IMR-90 (cell line): ENCODE measurements at regions not wholly inside any gene's neighbourhood (a gene's known extent, or its start where the extent isn't known, plus 50 kb on each side); places are given as distances from the start of the nearest gene placed in this dataset.

Experiments used
- ATAC-seq: fragments of 200-7000 bp; cut with Tn5 transposase; 2 replicates; pipeline ENCODE4 v1.9.1; 2020; ENCODE audit warnings: low read depth, mild to moderate bottlenecking, moderate library complexity
- BruUV-seq: library from RNA; stranded (reverse); fragments of 400-500 nt; replicated peaks from 2 replicates; lab custom pipeline; 2021; lab: Mats Ljungman, UMichigan
- CTCF ChIA-PET: fragments of 300-600 bp; formaldehyde crosslinking; extraction: SDS; loops from one replicate; lab custom pipeline; 2021; ENCODE audit warnings: antibody characterized with exemption; lab: Yijun Ruan, JAX
- POLR2A ChIA-PET: fragments of 300-600 bp; sonication (Branson Sonifier 250); formaldehyde crosslinking; loops from one replicate; lab custom pipeline; 2022; ENCODE audit warnings: antibody characterized with exemption; ENCODE audit not compliant: unreplicated experiment; lab: Charles Lee
- DNase-seq: peaks from one replicate; pipeline ENCODE4 v3.0.0; 2013
- H2AFZ ChIP-seq: replicated peaks from 2 replicates; pipeline ENCODE3; 2013; ENCODE audit warnings: low read length, mild to moderate bottlenecking; ENCODE audit not compliant: poor library complexity
- H2AK5ac ChIP-seq: 2 replicates; pipeline ENCODE4 v1.6.1; 2013; ENCODE audit warnings: low read depth, low read length, inconsistent platforms
- H2AK9ac ChIP-seq: replicated peaks from 2 replicates; pipeline ENCODE3; 2013; ENCODE audit warnings: mild to moderate bottlenecking, low read depth, low read length, moderate library complexity; ENCODE audit not compliant: poor library complexity
- H2BK120ac ChIP-seq: 2 replicates; pipeline ENCODE4 v1.6.1; 2013; ENCODE audit warnings: low read depth, low read length, inconsistent platforms
- H2BK15ac ChIP-seq: 3 replicates; pipeline ENCODE4 v1.6.1; 2013; ENCODE audit warnings: low read depth, low read length, inconsistent platforms
- H2BK20ac ChIP-seq: 2 replicates; pipeline ENCODE4 v1.6.1; 2013; ENCODE audit warnings: low read depth, mild to moderate bottlenecking, inconsistent platforms, low read length, moderate library complexity
- H2BK5ac ChIP-seq: 2 replicates; pipeline ENCODE4 v1.6.1; 2013; ENCODE audit warnings: mild to moderate bottlenecking, low read depth, low read length, inconsistent platforms; ENCODE audit not compliant: poor library complexity, severe bottlenecking
- H3K14ac ChIP-seq: replicated peaks from 2 replicates; pipeline ENCODE4 v1.6.1; 2013; ENCODE audit warnings: low read depth, low read length, inconsistent platforms
- H3K18ac ChIP-seq: 2 replicates; pipeline ENCODE4 v1.6.1; 2013; ENCODE audit warnings: low read depth, low read length, control low read depth
- H3K23ac ChIP-seq: 2 replicates; pipeline ENCODE4 v1.6.1; 2013; ENCODE audit warnings: low read depth, low read length, inconsistent platforms
- H3K27ac ChIP-seq: 2 replicates; pipeline ENCODE4 v1.5.1; 2013; ENCODE audit warnings: mild to moderate bottlenecking, control low read depth, low read length; ENCODE audit not compliant: insufficient read depth
- H3K27me3 ChIP-seq: 2 replicates; pipeline ENCODE4 v1.6.1; 2013; ENCODE audit warnings: low read length; ENCODE audit not compliant: control insufficient read depth, insufficient read depth
- H3K36me3 ChIP-seq: 2 replicates; pipeline ENCODE4 v1.6.1; 2013; ENCODE audit warnings: low read length, mixed read lengths; ENCODE audit not compliant: control insufficient read depth, insufficient read depth
- H3K4ac ChIP-seq: 2 replicates; pipeline ENCODE4 v1.6.1; 2013; ENCODE audit warnings: low read depth, low read length, inconsistent platforms
- H3K4me1 ChIP-seq: 2 replicates; pipeline ENCODE4 v1.6.1; 2013; ENCODE audit warnings: low read length, mixed read lengths; ENCODE audit not compliant: control insufficient read depth, insufficient read depth
- H3K4me2 ChIP-seq: 2 replicates; pipeline ENCODE4 v1.6.1; 2013; ENCODE audit warnings: low read depth, mild to moderate bottlenecking, control low read depth, low read length, moderate library complexity
- H3K4me3 ChIP-seq: 2 replicates; pipeline ENCODE4 v1.5.1; 2013; ENCODE audit warnings: low read depth, mild to moderate bottlenecking, control low read depth, low read length, moderate library complexity; ENCODE audit not compliant: insufficient read depth
- H3K56ac ChIP-seq: 2 replicates; pipeline ENCODE4 v1.6.1; 2013; ENCODE audit warnings: low read length, inconsistent platforms; ENCODE audit not compliant: insufficient read depth; ENCODE audit errors: extremely low read depth
- H3K79me1 ChIP-seq, 2 experiments: 2 replicates each; pipeline ENCODE4 v1.6.1; 2013; ENCODE audit warnings: low read length in 2 of 2, inconsistent platforms in 1 of 2, low read depth in 1 of 2
- H3K9ac ChIP-seq: 2 replicates; pipeline ENCODE4 v1.6.1; 2013; ENCODE audit warnings: low read depth, low read length, control low read depth
- H3K9me1 ChIP-seq: 2 replicates; pipeline ENCODE4 v1.6.1; 2013; ENCODE audit warnings: low read length, inconsistent platforms; ENCODE audit not compliant: insufficient read depth
- H3K9me3 ChIP-seq: 2 replicates; pipeline ENCODE4 v1.6.1; 2013; ENCODE audit warnings: low read length; ENCODE audit not compliant: control insufficient read depth, insufficient read depth
- H4K20me1 ChIP-seq: 2 replicates; pipeline ENCODE4 v1.6.1; 2013; ENCODE audit warnings: low read length, inconsistent platforms; ENCODE audit not compliant: insufficient read depth
- H4K5ac ChIP-seq: 2 replicates; pipeline ENCODE4 v1.6.1; 2013; ENCODE audit warnings: mild to moderate bottlenecking, low read depth, low read length, control low read depth
- H4K8ac ChIP-seq, 2 experiments: 2 replicates each; pipeline ENCODE4 v1.6.1; 2013; ENCODE audit warnings: low read depth in 2 of 2, low read length in 2 of 2, control low read depth in 1 of 2, inconsistent platforms in 1 of 2
- H4K91ac ChIP-seq: 2 replicates; pipeline ENCODE4 v1.6.1; 2013; ENCODE audit warnings: low read depth, low read length, inconsistent platforms; ENCODE audit not compliant: insufficient read depth
- BHLHE40 ChIP-seq: fragments of 150-350 bp; IDR thresholded peaks from 2 replicates; pipeline ENCODE4 v1.6.1; 2016; ENCODE audit warnings: mild to moderate bottlenecking, low read depth, low read length
- CEBPB ChIP-seq: IDR thresholded peaks from 2 replicates; pipeline ENCODE4 v1.6.1; 2012; ENCODE audit warnings: low read depth, low read length, improper control_type of control experiment
- CHD1 ChIP-seq: IDR thresholded peaks from 2 replicates; pipeline ENCODE4 v1.6.1; 2012; ENCODE audit warnings: low read depth, low read length, improper control_type of control experiment
- FOS ChIP-seq: fragments of 150-350 bp; IDR thresholded peaks from 2 replicates; pipeline ENCODE4 v1.6.1; 2016; ENCODE audit warnings: low read depth, low read length
- MAZ ChIP-seq: IDR thresholded peaks from 2 replicates; pipeline ENCODE4 v1.6.1; 2012; ENCODE audit warnings: low read depth, mild to moderate bottlenecking, low read length, improper control_type of control experiment, moderate library complexity, borderline replicate concordance
- MXI1 ChIP-seq: IDR thresholded peaks from 2 replicates; pipeline ENCODE4 v1.6.1; 2012; ENCODE audit warnings: low read depth, mild to moderate bottlenecking, low read length, moderate library complexity, borderline replicate concordance
- NFE2L2 ChIP-seq: fragments of 150-350 bp; IDR thresholded peaks from 2 replicates; pipeline ENCODE4 v1.6.1; 2016; ENCODE audit warnings: low read depth, mild to moderate bottlenecking, low read length
- POLR2A ChIP-seq: IDR thresholded peaks from 2 replicates; pipeline ENCODE4 v1.6.1; 2012; ENCODE audit warnings: mild to moderate bottlenecking, low read depth, low read length
- RAD21 ChIP-seq: IDR thresholded peaks from 2 replicates; pipeline ENCODE4 v1.6.1; 2012; ENCODE audit warnings: low read length, improper control_type of control experiment
- RCOR1 ChIP-seq: IDR thresholded peaks from 2 replicates; pipeline ENCODE4 v1.6.1; 2012; ENCODE audit warnings: mild to moderate bottlenecking, low read length, improper control_type of control experiment; ENCODE audit not compliant: insufficient replicate concordance
- RFX5 ChIP-seq: IDR thresholded peaks from 2 replicates; pipeline ENCODE4 v1.8.0; 2012; ENCODE audit warnings: low read depth, mild to moderate bottlenecking, low read length, moderate library complexity
- whole genome bisulfite sequencing, 2 experiments: methylation state at CpG; one replicate each; pipeline versions ENCODE4 v1.1.5 to v1.1.7; 2013; ENCODE audit warnings: missing lambda C conversion rate in 2 of 2; ENCODE audit not compliant: insufficient read length in 1 of 2; ENCODE audit errors: extremely low coverage in 2 of 2; 5-methylcytosine and 5-hydroxymethylcytosine counted together
- dilution Hi-C: fragments of 300-500 bp; cut with HindIII; formaldehyde crosslinking; loops from one replicate; pipeline ENCODE4 v1.14.3; 2018; ENCODE audit warnings: low sequenced_read_pairs; ENCODE audit not compliant: unreplicated experiment
- in situ Hi-C: fragments of 300-500 bp; cut with MboI; formaldehyde crosslinking; loops from 3 replicates; pipeline ENCODE4 v1.14.3; 2019; ENCODE audit warnings: low sequenced_read_pairs, inconsistent platforms, mixed read lengths
- intact Hi-C: fragments of 100-400 bp; cut with micrococcal nuclease; formaldehyde crosslinking; loops from 2 replicates; pipeline ENCODE4 v1.10.0; 2022
- TF ChIP-seq, protein P1 (sequence below): fragments of 150-350 bp; IDR thresholded peaks from 2 replicates; pipeline ENCODE4 v1.6.1; 2017; ENCODE audit warnings: mild to moderate bottlenecking, antibody characterized with exemption, low read length, low read depth
- TF ChIP-seq, protein P2 (sequence below): fragments of 150-350 bp; IDR thresholded peaks from 2 replicates; pipeline ENCODE4 v1.6.1; 2016; ENCODE audit warnings: low read depth, mild to moderate bottlenecking, low read length, moderate library complexity, borderline replicate concordance
- TF ChIP-seq, protein P3 (sequence below): conservative IDR thresholded peaks from 2 replicates; pipeline ENCODE4 v1.5.1; 2012; ENCODE audit warnings: mild to moderate bottlenecking, low read depth, low read length, improper control_type of control experiment

GRCh38 chr3:68485051-68485450 is 447.3 kb downstream of the TAFA4 start:
- DNase-seq = no peak
- Histone ChIP-seq H3K56ac (no peak overlapping the region), H3K9me3 (0 out of 2 replicates have a peak, but pooled peaks cover 2% of the 10 kb centered on the region), H3K9ac (no peak overlapping the region), H2BK20ac (no peak overlapping the region), H3K18ac (no peak overlapping the region), H2BK120ac (no peak overlapping the region), H3K27ac (no peak overlapping the region), H3K4ac (no peak overlapping the region), H4K5ac (no peak overlapping the region), H3K9me1 (no peaks in the 10 kb centered on the region), H3K36me3 (no peaks in the 10 kb centered on the region), H2AK9ac (no peak overlapping the region), H2BK5ac (no peak overlapping the region), H3K4me3 (no peak overlapping the region), H2BK15ac (no peak overlapping the region), H2AFZ (no peak overlapping the region), H4K8ac (no peak overlapping the region), H4K20me1 (no peaks in the 10 kb centered on the region), H3K79me1 (no peaks in the 10 kb centered on the region), H3K27me3 (no peaks in the 10 kb centered on the region), H3K23ac (no peak overlapping the region), H4K91ac (no peak overlapping the region), H3K4me1 (no peaks in the 10 kb centered on the region), H3K14ac (no peak overlapping the region), H3K4me2 (no peak overlapping the region), H2AK5ac (no peak overlapping the region)
- no peak for ATAC-seq
- in situ Hi-C loops = no loop called here
- dilution Hi-C loops = no loop called here
- intact Hi-C loops = no loop called here
- POLR2A ChIA-PET = no interaction called here
- CTCF ChIA-PET = no interaction called here
- BruUV-seq = no TSS peak
- 17% methylated on average over 1 of the region's 1 CpG; no CpG with 5 or more reads in 1 of the 2 experiments for WGBS, 2 experiments
- TF ChIP-seq RAD21 = no peak
- no peak for TF ChIP-seq FOS
- TF ChIP-seq, protein P1, sequence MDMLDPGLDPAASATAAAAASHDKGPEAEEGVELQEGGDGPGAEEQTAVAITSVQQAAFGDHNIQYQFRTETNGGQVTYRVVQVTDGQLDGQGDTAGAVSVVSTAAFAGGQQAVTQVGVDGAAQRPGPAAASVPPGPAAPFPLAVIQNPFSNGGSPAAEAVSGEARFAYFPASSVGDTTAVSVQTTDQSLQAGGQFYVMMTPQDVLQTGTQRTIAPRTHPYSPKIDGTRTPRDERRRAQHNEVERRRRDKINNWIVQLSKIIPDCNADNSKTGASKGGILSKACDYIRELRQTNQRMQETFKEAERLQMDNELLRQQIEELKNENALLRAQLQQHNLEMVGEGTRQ = no peak
- no peak for TF ChIP-seq MXI1
- no peak for TF ChIP-seq BHLHE40
- no peak for TF ChIP-seq RCOR1
- TF ChIP-seq, protein P2, sequence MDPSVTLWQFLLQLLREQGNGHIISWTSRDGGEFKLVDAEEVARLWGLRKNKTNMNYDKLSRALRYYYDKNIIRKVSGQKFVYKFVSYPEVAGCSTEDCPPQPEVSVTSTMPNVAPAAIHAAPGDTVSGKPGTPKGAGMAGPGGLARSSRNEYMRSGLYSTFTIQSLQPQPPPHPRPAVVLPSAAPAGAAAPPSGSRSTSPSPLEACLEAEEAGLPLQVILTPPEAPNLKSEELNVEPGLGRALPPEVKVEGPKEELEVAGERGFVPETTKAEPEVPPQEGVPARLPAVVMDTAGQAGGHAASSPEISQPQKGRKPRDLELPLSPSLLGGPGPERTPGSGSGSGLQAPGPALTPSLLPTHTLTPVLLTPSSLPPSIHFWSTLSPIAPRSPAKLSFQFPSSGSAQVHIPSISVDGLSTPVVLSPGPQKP = no peak
- no peak for TF ChIP-seq CHD1
- no peak for TF ChIP-seq RFX5
- no peak for TF ChIP-seq POLR2A
- no peak for TF ChIP-seq MAZ
- TF ChIP-seq, protein P3, sequence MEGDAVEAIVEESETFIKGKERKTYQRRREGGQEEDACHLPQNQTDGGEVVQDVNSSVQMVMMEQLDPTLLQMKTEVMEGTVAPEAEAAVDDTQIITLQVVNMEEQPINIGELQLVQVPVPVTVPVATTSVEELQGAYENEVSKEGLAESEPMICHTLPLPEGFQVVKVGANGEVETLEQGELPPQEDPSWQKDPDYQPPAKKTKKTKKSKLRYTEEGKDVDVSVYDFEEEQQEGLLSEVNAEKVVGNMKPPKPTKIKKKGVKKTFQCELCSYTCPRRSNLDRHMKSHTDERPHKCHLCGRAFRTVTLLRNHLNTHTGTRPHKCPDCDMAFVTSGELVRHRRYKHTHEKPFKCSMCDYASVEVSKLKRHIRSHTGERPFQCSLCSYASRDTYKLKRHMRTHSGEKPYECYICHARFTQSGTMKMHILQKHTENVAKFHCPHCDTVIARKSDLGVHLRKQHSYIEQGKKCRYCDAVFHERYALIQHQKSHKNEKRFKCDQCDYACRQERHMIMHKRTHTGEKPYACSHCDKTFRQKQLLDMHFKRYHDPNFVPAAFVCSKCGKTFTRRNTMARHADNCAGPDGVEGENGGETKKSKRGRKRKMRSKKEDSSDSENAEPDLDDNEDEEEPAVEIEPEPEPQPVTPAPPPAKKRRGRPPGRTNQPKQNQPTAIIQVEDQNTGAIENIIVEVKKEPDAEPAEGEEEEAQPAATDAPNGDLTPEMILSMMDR = no peak
- TF ChIP-seq NFE2L2 = no peak
- TF ChIP-seq CEBPB = no peak
